ENCODE measurements at regions not wholly inside any gene's neighbourhood (a gene's known extent, or its start where the extent isn't known, plus 50 kb on each side); places are given as distances from the start of the nearest gene placed in this dataset.

DNA sequence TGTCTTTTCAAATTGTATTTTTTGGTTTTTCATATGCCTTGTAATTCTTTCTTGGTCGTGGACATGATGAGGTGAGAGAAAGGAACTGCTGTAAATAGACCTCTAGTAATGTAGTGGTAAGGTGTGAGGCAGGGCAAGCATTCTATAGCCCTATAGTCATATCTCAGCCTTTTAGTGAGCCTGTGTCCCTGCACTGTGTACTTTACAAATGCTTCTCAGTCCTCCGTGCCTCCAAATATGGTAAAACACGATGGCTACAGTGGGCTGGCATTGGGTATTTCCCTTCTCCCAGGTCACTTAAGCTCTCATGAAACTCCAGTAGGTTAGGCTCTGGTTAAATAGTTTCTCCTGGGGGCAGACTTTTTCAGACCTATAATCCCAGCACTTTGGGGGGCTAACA, 57.9 kb upstream of the PLS3 start:
- WGBS (ENCODE audit: insufficient coverage, insufficient replicate concordance, low lambda C conversion rate, missing lambda C conversion rate) = 31% methylated on average over 3 of the region's 3 CpGs
- H3K27ac ChIP-seq (ENCODE audit: control insufficient read depth, insufficient read depth) = 0 out of 2 replicates have a peak overlapping the region, but pooled peaks have one; percentile 11
- ChIA-PET POLR2A (interaction anchor here (1.2 to 1.3 kb wide), 3 partner anchors 9 to 56 kb away, joined by 3 to 5 read pairs (median 3); no protein-coding TSS in a partner anchor), CTCF (interaction anchor here (1.0 kb wide), 1 partner anchor 61 kb away, joined by 3 read pairs; no protein-coding TSS in a partner anchor), RAD21 (ENCODE audit: unreplicated experiment) (interaction anchor here (0.6 to 2.7 kb wide), 7 partner anchors 46 to 113 kb away, joined by 3 to 14 read pairs (median 5); no protein-coding TSS in a partner anchor), SMC1A (ENCODE audit: uncharacterized antibody, unreplicated experiment) (interaction anchor here (0.5 to 2.7 kb wide), 11 partner anchors 9 to 139 kb away, joined by 3 to 15 read pairs (median 4); no protein-coding TSS in a partner anchor)
- no peak overlapping the region for H3K9ac ChIP-seq (ENCODE audit: control insufficient read depth, insufficient read depth, low read length)
- H4K20me1 ChIP-seq (ENCODE audit: control insufficient read depth, insufficient read depth) = no peaks in the 10 kb centered on the region
- no peaks in the 10 kb centered on the region for H3K4me1 ChIP-seq (ENCODE audit: control insufficient read depth, insufficient read depth, low read length)
- no peak overlapping the region for H3K4me2 ChIP-seq (ENCODE audit: control insufficient read depth, insufficient read depth)
- FAIRE-seq = no peak
- H3K4me3 ChIP-seq = no peak overlapping the region
- no TSS peak for BruUV-seq (replicated peaks)
- no peaks in the 10 kb centered on the region; the same call in 2 of the 3 replicates for H3K9me3 ChIP-seq (replicated peaks; ENCODE audit: control insufficient read depth, insufficient read depth, low read length)
- H3K27me3 ChIP-seq (replicated peaks in 1 of 2; ENCODE audit: control insufficient read depth in 2 of 2, insufficient read depth in 2 of 2, low read length in 1 of 2) = no peaks in the 10 kb centered on the region
- in situ Hi-C loops (cut with MboI) (no loop called here), intact Hi-C loops (cut with micrococcal nuclease; ENCODE audit: unreplicated experiment) (loop anchor here (1.0 kb wide), 1 partner anchor 58 kb away; the partner anchor contains the start of gene PLS3)
- no peaks in the 10 kb centered on the region for H3K79me2 ChIP-seq (ENCODE audit: control insufficient read depth, insufficient read depth, low read length)
- H3K36me3 ChIP-seq (ENCODE audit: control insufficient read depth in 2 of 2, insufficient read depth in 2 of 2, low read length in 1 of 2) = no peaks in the 10 kb centered on the region
- DNase-seq (ENCODE audit: low read depth, low spot score) = peak; percentile 23
- H2AFZ ChIP-seq (ENCODE audit: control insufficient read depth, low read depth, low read length) = no peak overlapping the region
- peak; percentile 90 for ATAC-seq
- TF ChIP-seq BMI1 (IDR thresholded peaks at IDR 0.05; ENCODE audit: borderline replicate concordance) (no peak), KDM1A (IDR thresholded peaks at IDR 0.05; ENCODE audit: borderline replicate concordance) (no peak), RCOR1 (conservative IDR thresholded peaks at IDR 0.05; ENCODE audit: low read depth, low read length) (no peak), NBN (IDR thresholded peaks at IDR 0.05) (no peak), CEBPB (IDR thresholded peaks at IDR 0.05; ENCODE audit: borderline replicate concordance in 1 of 2, low read depth in 2 of 2, low read length in 2 of 2) (no peak), MXI1 (IDR thresholded peaks at IDR 0.05; ENCODE audit: low read depth, low read length) (no peak), CHD4 (IDR thresholded peaks at IDR 0.05) (no peak), CBFB (IDR thresholded peaks at IDR 0.05; ENCODE audit: low read depth) (no peak), EP300 (IDR thresholded peaks at IDR 0.05; ENCODE audit: borderline replicate concordance in 1 of 2, control insufficient read depth in 1 of 2, low read depth in 2 of 2, low read length in 2 of 2) (no peak), NR2C1 (IDR thresholded peaks at IDR 0.05) (no peak), SUPT20H (IDR thresholded peaks at IDR 0.05; ENCODE audit: borderline replicate concordance, control insufficient read depth, low read depth, low read length) (no peak), RELA (IDR thresholded peaks at IDR 0.05; ENCODE audit: borderline replicate concordance, partially characterized antibody) (no peak), RAD21 (IDR thresholded peaks at IDR 0.05; ENCODE audit: insufficient read depth, low read depth, low read length) (no peak), HDAC2 (IDR thresholded peaks at IDR 0.05) (no peak), TBL1XR1 (IDR thresholded peaks at IDR 0.05; ENCODE audit: low read depth, low read length) (no peak), HDGF (IDR thresholded peaks at IDR 0.05) (no peak), ZNF207 (IDR thresholded peaks at IDR 0.05; ENCODE audit: borderline replicate concordance) (no peak), MEF2B (IDR thresholded peaks at IDR 0.05; ENCODE audit: partially characterized antibody, poor library complexity, severe bottlenecking) (no peak), CHD1 (IDR thresholded peaks at IDR 0.05; ENCODE audit: low read depth, low read length) (no peak), SMC3 (IDR thresholded peaks at IDR 0.05; ENCODE audit: borderline replicate concordance, low read length) (no peak)
